Heart right ventricle (tissue), 16 donors: ENCODE measurements at regions not wholly inside any gene's neighbourhood (a gene's known extent, or its start where the extent isn't known, plus 50 kb on each side); places are given as distances from the start of the nearest gene placed in this dataset.

Experiments used
- ATAC-seq, 8 donors: fragments of 200-7000 bp; cut with Tn5 transposase; one replicate each; pipeline ENCODE4 v1.9.1; 2020; ENCODE audit warnings: mild to moderate bottlenecking in 8 of 8, moderate library complexity in 8 of 8, moderate number of reproducible peaks in 1 of 8
- DNase-seq, 2 donors: peaks; one replicate each; pipeline ENCODE4 v3.0.0-alpha.2; 2020
- H3K27ac ChIP-seq, 10 donors: fragments of 200-600 bp; sonication (generic) in 2 of 10; one replicate each; pipeline versions ENCODE4 v1.5.0 to v1.8.0; 2020 to 2022; ENCODE audit warnings: mild to moderate bottlenecking in 3 of 10
- H3K27me3 ChIP-seq, 7 donors: fragments of 200-600 bp; one replicate each; pipeline ENCODE4 v1.8.0; 2021 to 2022; ENCODE audit warnings: mild to moderate bottlenecking in 2 of 7
- H3K36me3 ChIP-seq, 9 donors: fragments of 200-600 bp; sonication (generic) in 1 of 9; one replicate each; pipeline versions ENCODE4 v1.5.0 to v1.8.0; 2020 to 2022; ENCODE audit warnings: mild to moderate bottlenecking in 2 of 9
- H3K4me1 ChIP-seq, 9 donors: fragments of 200-600 bp; sonication (generic) in 1 of 9; one replicate each; pipeline versions ENCODE4 v1.5.0 to v1.8.0; 2020 to 2022; ENCODE audit warnings: mild to moderate bottlenecking in 4 of 9
- H3K4me3 ChIP-seq, 10 donors: fragments of 200-600 bp; sonication (generic) in 2 of 10; one replicate each; pipeline versions ENCODE4 v1.5.0 to v1.8.0; 2020 to 2022; ENCODE audit warnings: mild to moderate bottlenecking in 7 of 10, moderate library complexity in 2 of 10
- H3K9me3 ChIP-seq, 11 donors: fragments of 200-600 bp in 10 of 11; sonication (generic) in 2 of 11; one replicate each; pipeline versions ENCODE4 v1.5.0 to v1.8.0; 2013 to 2022; ENCODE audit warnings: mild to moderate bottlenecking in 2 of 11, control low read depth in 1 of 11, moderate library complexity in 1 of 11
- CTCF ChIP-seq, 9 donors: fragments of 200-600 bp; sonication (generic) in 2 of 9; IDR thresholded peaks; one replicate each; pipeline versions ENCODE4 v1.5.0 to v1.8.0; 2021 to 2022; ENCODE audit warnings: antibody characterized with exemption in 9 of 9, mild to moderate bottlenecking in 5 of 9, moderate library complexity in 1 of 9
- WGBS, 2 donors: extraction: QIAGEN DNeasy Blood & Tissue Kit; methylation state at CpG; one replicate each; pipeline ENCODE4 v1.1.7; 2013; ENCODE audit warnings: inconsistent platforms in 1 of 2; 5-methylcytosine and 5-hydroxymethylcytosine counted together
- intact Hi-C, 10 donors: fragments of 100-400 bp; cut with DNase I; formaldehyde crosslinking; loops; one replicate each; pipeline versions ENCODE4 v1.11.1 to v1.14.2; 2022
- donor health status: Arrhythmogenic right ventricular cardiomyopathy.
- donor health status: ischemic (EF 13 %, LVEDD 7.1; RV severe dilation, severe dysfunction).
- donor health status: healthy with polysubstance abuse.
- donor health status: DM: no; HTN: yes; CAD: no.
- donor health status: DM: no; HTN: no; CAD: no.
- donor health status: ischemic (EF 25% LVEDD 6.9; RV normal size, moderate dysfunction).
- donor health status: ischemic (EF 25% LVEDD 5.7; RV mildly dilated, moderate dysfunction).
- donor health status: healthy.
- donor health status: DM: yes; HTN: yes; CAD: no.
- donor health status: Ischemic cardiomyopathy.
- donor health status: ischemic (EF 35%, LVEDD 5.7; RV mildly dilated, moderate dysfunction).
- donor health status: nonischemic (EF 11% LVEDD 7.7; RV severe dilation, severe dysfunction).
- donor health status: DM: yes; HTN: yes; CAD: no.
- donor health status: PGD.
- donor health status: ischemic (EF 29% LVEDD 5.4; RV normal size, mild dysfunction).
- donor health status: nonischemic (EF 23%, LVEDD 6.1; RV moderate dilation, normal function).

- intact Hi-C loops, result loop anchor here in 1 of 10 donors (5.0 kb wide), 1 partner anchor 927 kb away; no protein-coding TSS in a partner anchor
- H3K36me3 ChIP-seq, result no peaks in the 10 kb centered on the region
- no peaks in the 10 kb centered on the region for H3K27me3 ChIP-seq
- 87 to 98% methylated on average over 2 of the region's 2 CpGs for WGBS, 2 donors
- ATAC-seq (no peak), DNase-seq (no peak)
- H3K27ac ChIP-seq, result no peak overlapping the region
- H3K4me1 ChIP-seq, result no peaks in the 10 kb centered on the region
- no peak for TF ChIP-seq CTCF (IDR thresholded peaks at IDR 0.05)
- H3K4me3 ChIP-seq, result no peak overlapping the region
- peaks cover 0 to 13% (median 0%) of the 10 kb centered on the region in 11 donors for H3K9me3 ChIP-seq
These were observed 421.1 kb downstream of the FIGN start for GRCh38 chr2:163314712-163315111.

- H3K27me3 ChIP-seq, result no peaks in the 10 kb centered on the region
- DNase-seq (no peak), ATAC-seq (no peak)
- TF ChIP-seq CTCF (IDR thresholded peaks at IDR 0.05), result no peak
- H3K36me3 ChIP-seq, result no peaks in the 10 kb centered on the region
- no peak overlapping the region for H3K4me3 ChIP-seq
- intact Hi-C loops, result loop anchor here in 1 of 10 donors (5.0 kb wide), 1 partner anchor 925 kb away; no protein-coding TSS in a partner anchor
- H3K27ac ChIP-seq, result no peak overlapping the region
- 62% methylated on average over 1 of the region's 1 CpG for WGBS, 2 donors
- H3K9me3 ChIP-seq, result peaks cover 0 to 13% (median 0%) of the 10 kb centered on the region in 11 donors
- H3K4me1 ChIP-seq, result no peaks in the 10 kb centered on the region
These were observed 423.1 kb downstream of the FIGN start for GRCh38 chr2:163312713-163313112.

- no peaks in the 10 kb centered on the region for H3K27me3 ChIP-seq
- H3K27ac ChIP-seq, result no peak overlapping the region
- no peaks in the 10 kb centered on the region for H3K4me1 ChIP-seq
- 87 to 88% methylated on average over 4 of the region's 4 CpGs for WGBS, 2 donors
- DNase-seq (no peak), ATAC-seq (no peak)
- intact Hi-C loops, result no loop called here
- TF ChIP-seq CTCF (IDR thresholded peaks at IDR 0.05), result no peak
- H3K4me3 ChIP-seq, result no peak overlapping the region
- H3K36me3 ChIP-seq, result no peaks in the 10 kb centered on the region
- peaks cover 0 to 11% (median 0%) of the 10 kb centered on the region in 11 donors for H3K9me3 ChIP-seq
These were observed 429.2 kb downstream of the FIGN start for GRCh38 chr2:163306647-163307046.

- Histone ChIP-seq H3K36me3 (no peaks in the 10 kb centered on the region), H3K4me1 (no peaks in the 10 kb centered on the region), H3K4me3 (no peak overlapping the region), H3K27ac (no peak overlapping the region), H3K9me3 (peaks cover 0 to 11% (median 0%) of the 10 kb centered on the region in 11 donors), H3K27me3 (peaks cover 0 to 7% (median 0%) of the 10 kb centered on the region in 7 donors)
- no peak for ATAC-seq
- intact Hi-C loops, result no loop called here
- no peak for DNase-seq
- TF ChIP-seq CTCF (IDR thresholded peaks at IDR 0.05), result no peak
- WGBS, 2 donors, result 89 to 96% methylated on average over 1 of the region's 1 CpG
These were observed 433.7 kb downstream of the FIGN start for GRCh38 chr2:163302141-163302540.
